Naive thymus-derived CD4-positive, alpha-beta T cell (primary cell): ENCODE measurements at regions not wholly inside any gene's neighbourhood (a gene's known extent, or its start where the extent isn't known, plus 50 kb on each side); places are given as distances from the start of the nearest gene placed in this dataset.
"Not testable (repeated sequence)": the region's sequence is repeated elsewhere in the genome, so short reads cannot be mapped to it uniquely, and the experiment has no call there.

Source experiments
- ATAC-seq: fragments of 150-1000 bp; cut with Tn5 transposase; 2 replicates; pipeline ENCODE4 v1.10.0; 2021; ENCODE audit warnings: mild to moderate bottlenecking, moderate library complexity
- CTCF ChIA-PET: fragments of 350-600 bp; sonication (Branson Sonifier 250); formaldehyde crosslinking; loops from one replicate; lab custom pipeline; 2021; ENCODE audit warnings: antibody characterized with exemption; lab: Charles Lee
- POLR2A ChIA-PET: fragments of 350-600 bp; sonication (Branson Sonifier 250); formaldehyde crosslinking; loops from one replicate; lab custom pipeline; 2021; ENCODE audit warnings: antibody characterized with exemption, inconsistent platforms; lab: Charles Lee
- DNase-seq, 9 donors: peaks; one replicate each; pipeline versions ENCODE4 v3.0.0 to v3.0.0-alpha.2; 2020 to 2022; ENCODE audit warnings: mixed read lengths in 1 of 9
- H3K27ac ChIP-seq: one replicate; pipeline ENCODE4 v1.7.0; 2013; ENCODE audit warnings: mild to moderate bottlenecking, low read depth, low read length, moderate library complexity
- H3K27me3 ChIP-seq, 2 donors: one replicate each; pipeline ENCODE4 v1.7.0; 2013; ENCODE audit warnings: low read length in 2 of 2, mild to moderate bottlenecking in 2 of 2, moderate library complexity in 2 of 2; ENCODE audit not compliant: control insufficient read depth in 2 of 2, insufficient read depth in 2 of 2
- H3K36me3 ChIP-seq, 3 experiments: 1 replicate in 2 of 3; 2 replicates in 1 of 3; pipeline ENCODE4 v1.7.0; 2013; ENCODE audit warnings: low read length in 3 of 3, mild to moderate bottlenecking in 3 of 3, moderate library complexity in 1 of 3; ENCODE audit not compliant: insufficient read depth in 3 of 3, control insufficient read depth in 2 of 3
- H3K4me1 ChIP-seq, 2 donors: one replicate each; pipeline ENCODE4 v1.7.0; 2013; ENCODE audit warnings: low read length in 2 of 2, mild to moderate bottlenecking in 2 of 2, moderate library complexity in 1 of 2; ENCODE audit not compliant: control insufficient read depth in 2 of 2, insufficient read depth in 2 of 2
- H3K4me3 ChIP-seq: 2 replicates; pipeline ENCODE4 v1.7.0; 2013; ENCODE audit warnings: mild to moderate bottlenecking, low read length
- H3K9me3 ChIP-seq, 3 experiments: 1 replicate in 2 of 3; 2 replicates in 1 of 3; pipeline ENCODE4 v1.7.0; 2013; ENCODE audit warnings: low read length in 3 of 3; ENCODE audit not compliant: control insufficient read depth in 2 of 3
- H3K27ac Mint-ChIP-seq, 9 donors: one replicate each; pipeline ENCODE4 v1.8.0; 2020 to 2022; ENCODE audit warnings: mixed read lengths in 9 of 9, mild to moderate bottlenecking in 8 of 9, moderate library complexity in 5 of 9, inconsistent platforms in 2 of 9
- H3K27me3 Mint-ChIP-seq, 5 donors: one replicate each; pipeline ENCODE4 v1.8.0; 2021 to 2022; ENCODE audit warnings: mixed read lengths in 5 of 5, mild to moderate bottlenecking in 1 of 5
- H3K36me3 Mint-ChIP-seq, 5 donors: one replicate each; pipeline ENCODE4 v1.8.0; 2020 to 2022; ENCODE audit warnings: mixed read lengths in 5 of 5, mild to moderate bottlenecking in 3 of 5, inconsistent platforms in 1 of 5
- H3K4me1 Mint-ChIP-seq, 7 donors: one replicate each; pipeline ENCODE4 v1.8.0; 2020 to 2022; ENCODE audit warnings: mixed read lengths in 7 of 7, mild to moderate bottlenecking in 3 of 7, inconsistent platforms in 1 of 7
- H3K4me3 Mint-ChIP-seq, 10 donors: one replicate each; pipeline ENCODE4 v1.8.0; 2020 to 2022; ENCODE audit warnings: mild to moderate bottlenecking in 10 of 10, mixed read lengths in 10 of 10, moderate library complexity in 6 of 10, inconsistent platforms in 2 of 10
- H3K9me3 Mint-ChIP-seq, 11 donors: one replicate each; pipeline ENCODE4 v1.8.0; 2020 to 2022; ENCODE audit warnings: mixed read lengths in 11 of 11, mild to moderate bottlenecking in 4 of 11, inconsistent platforms in 1 of 11, moderate library complexity in 1 of 11
- intact Hi-C, 2 donors: fragments of 100-400 bp; cut with micrococcal nuclease; formaldehyde crosslinking; loops; one replicate each; pipeline ENCODE4 v1.15.1; 2023

- H3K27me3 ChIP-seq, H3K4me3 Mint-ChIP-seq, H3K36me3 Mint-ChIP-seq, ATAC-seq, H3K4me3 ChIP-seq, H3K27ac ChIP-seq, H3K9me3 ChIP-seq, H3K4me1 ChIP-seq, CTCF ChIA-PET, DNase-seq, POLR2A ChIA-PET, intact Hi-C loops, H3K27ac Mint-ChIP-seq, H3K9me3 Mint-ChIP-seq, H3K36me3 ChIP-seq: not testable (repeated sequence)
- peaks cover 0 to 12% (median 0%) of the 10 kb centered on the region in 5 donors for H3K27me3 Mint-ChIP-seq
- peaks cover 7 to 16% (median 11%) of the 10 kb centered on the region in 7 donors for H3K4me1 Mint-ChIP-seq
Observed at GRCh38 chr7:3148471-3148870, 104.8 kb upstream of the CARD11 start.

- H3K9me3 ChIP-seq = no peaks in the 10 kb centered on the region
- no peaks in the 10 kb centered on the region for H3K27me3 ChIP-seq
- H3K9me3 Mint-ChIP-seq = no peaks in the 10 kb centered on the region
- peak overlapping the region in 3 of 9 donors; percentile 8 to 24 (median 9) for H3K27ac Mint-ChIP-seq
- peaks cover 0 to 9% (median 0%) of the 10 kb centered on the region in 5 donors for H3K27me3 Mint-ChIP-seq
- no peak overlapping the region for H3K27ac ChIP-seq
- no peak for DNase-seq
- ATAC-seq = no peak
- ChIA-PET CTCF (interaction anchor here (0.7 to 0.9 kb wide), 2 partner anchors 82 to 85 kb away, joined by 3 to 4 read pairs; no protein-coding TSS in a partner anchor), POLR2A (interaction anchor here (0.6 kb wide), 1 partner anchor 47 kb away, joined by 3 read pairs; no protein-coding TSS in a partner anchor)
- H3K4me1 ChIP-seq = no peaks in the 10 kb centered on the region
- intact Hi-C loops = no loop called here
- H3K36me3 Mint-ChIP-seq = peaks cover 0 to 2% (median 0%) of the 10 kb centered on the region in 5 donors
- H3K4me1 Mint-ChIP-seq = peaks cover 14 to 21% (median 15%) of the 10 kb centered on the region in 7 donors
- no peaks in the 10 kb centered on the region for H3K36me3 ChIP-seq
- no peak overlapping the region for H3K4me3 ChIP-seq
- peak overlapping the region in 1 of 10 donors; percentile 46 for H3K4me3 Mint-ChIP-seq
Observed at GRCh38 chr7:3149231-3149995, 105.7 kb upstream of the CARD11 start.

- Histone ChIP-seq H3K4me1 (no peaks in the 10 kb centered on the region), H3K9me3 (no peaks in the 10 kb centered on the region), H3K4me3 (no peak overlapping the region), H3K27me3 (no peaks in the 10 kb centered on the region), H3K36me3 (no peaks in the 10 kb centered on the region), H3K27ac (no peak overlapping the region)
- Mint-ChIP-seq H3K9me3 (peaks cover 0 to 2% (median 0%) of the 10 kb centered on the region in 11 donors), H3K4me1 (peaks cover 15 to 26% (median 21%) of the 10 kb centered on the region in 7 donors), H3K36me3 (peaks cover 0 to 2% (median 0%) of the 10 kb centered on the region in 5 donors), H3K4me3 (no peak overlapping the region), H3K27ac (peak overlapping the region in 3 of 9 donors; percentile 8 to 38 (median 24)), H3K27me3 (peaks cover 0 to 6% (median 0%) of the 10 kb centered on the region in 5 donors)
- no peak for DNase-seq
- POLR2A ChIA-PET = no interaction called here
- ATAC-seq = no peak
- intact Hi-C loops = loop anchor here in 1 of 2 donors (10.0 kb wide), 1 partner anchor 195 kb away; no protein-coding TSS in a partner anchor
- CTCF ChIA-PET = no interaction called here
Observed at GRCh38 chr7:3150027-3150426, 106.4 kb upstream of the CARD11 start.

DNA sequence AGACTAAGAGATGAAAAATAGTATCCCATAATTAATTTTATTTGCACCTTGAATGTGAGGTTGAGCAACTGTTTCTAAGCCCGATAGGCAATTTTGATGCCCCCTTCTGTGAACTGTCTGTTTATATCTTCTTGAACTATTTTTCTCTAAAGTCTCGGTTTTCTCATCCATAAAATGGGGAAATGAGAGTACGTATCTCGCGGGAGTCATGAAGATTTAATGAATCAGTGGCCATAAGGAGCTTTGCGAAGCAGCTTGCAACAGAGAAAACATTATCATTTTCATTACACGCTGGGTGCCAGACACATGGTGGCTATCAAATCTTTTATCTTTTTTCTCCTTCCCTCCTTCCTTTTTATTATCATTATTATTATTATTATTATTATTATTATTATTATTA, 108.1 kb upstream of the CARD11 start:
- H3K4me3 Mint-ChIP-seq = no peak overlapping the region

GRCh38 chr7:3152714-3153113, 109.0 kb upstream of the CARD11 start:
- H3K4me1 Mint-ChIP-seq = peaks cover 8 to 19% (median 16%) of the 10 kb centered on the region in 7 donors
- ATAC-seq (no peak), DNase-seq (no peak)
- Histone ChIP-seq H3K4me1 (no peaks in the 10 kb centered on the region), H3K9me3 (no peaks in the 10 kb centered on the region), H3K36me3 (no peaks in the 10 kb centered on the region), H3K27ac (no peak overlapping the region), H3K4me3 (no peak overlapping the region), H3K27me3 (no peaks in the 10 kb centered on the region)
- H3K9me3 Mint-ChIP-seq = peaks cover 0 to 3% (median 0%) of the 10 kb centered on the region in 11 donors
- intact Hi-C loops = loop anchor here in 1 of 2 donors (10.0 kb wide), 1 partner anchor 198 kb away; no protein-coding TSS in a partner anchor
- H3K27ac Mint-ChIP-seq = no peak overlapping the region
- CTCF ChIA-PET = interaction anchor here (0.7 to 1.8 kb wide), 4 partner anchors 84 to 287 kb away, joined by 3 to 8 read pairs (median 4); no protein-coding TSS in a partner anchor
- no peak overlapping the region for H3K4me3 Mint-ChIP-seq
- no peaks in the 10 kb centered on the region for H3K27me3 Mint-ChIP-seq
- POLR2A ChIA-PET = interaction anchor here (0.6 kb wide), 1 partner anchor 193 kb away, joined by 3 read pairs; no protein-coding TSS in a partner anchor
- no peaks in the 10 kb centered on the region for H3K36me3 Mint-ChIP-seq

More for the DNA sequence above, 108.1 kb upstream of the CARD11 start:
- Histone ChIP-seq H3K27ac (no peak overlapping the region), H3K36me3 (no peaks in the 10 kb centered on the region), H3K27me3 (no peaks in the 10 kb centered on the region), H3K9me3 (no peaks in the 10 kb centered on the region), H3K4me3 (no peak overlapping the region), H3K4me1 (no peaks in the 10 kb centered on the region)
- H3K4me1 Mint-ChIP-seq = peaks cover 10 to 24% (median 17%) of the 10 kb centered on the region in 7 donors
- POLR2A ChIA-PET = interaction anchor here (0.7 kb wide), 1 partner anchor 213 kb away, joined by 3 read pairs; no protein-coding TSS in a partner anchor
- H3K27ac Mint-ChIP-seq = no peak overlapping the region
- peaks cover 0 to 3% (median 0%) of the 10 kb centered on the region in 11 donors for H3K9me3 Mint-ChIP-seq
- ATAC-seq (no peak), DNase-seq (no peak)
- H3K27me3 Mint-ChIP-seq = peaks cover 0 to under 1% (median 0%) of the 10 kb centered on the region in 5 donors
- CTCF ChIA-PET = interaction anchor here (0.7 to 1.8 kb wide), 4 partner anchors 83 to 287 kb away, joined by 3 to 8 read pairs (median 4); no protein-coding TSS in a partner anchor
- intact Hi-C loops = loop anchor here in 1 of 2 donors (10.0 kb wide), 1 partner anchor 197 kb away; no protein-coding TSS in a partner anchor
- H3K36me3 Mint-ChIP-seq = no peaks in the 10 kb centered on the region

DNA sequence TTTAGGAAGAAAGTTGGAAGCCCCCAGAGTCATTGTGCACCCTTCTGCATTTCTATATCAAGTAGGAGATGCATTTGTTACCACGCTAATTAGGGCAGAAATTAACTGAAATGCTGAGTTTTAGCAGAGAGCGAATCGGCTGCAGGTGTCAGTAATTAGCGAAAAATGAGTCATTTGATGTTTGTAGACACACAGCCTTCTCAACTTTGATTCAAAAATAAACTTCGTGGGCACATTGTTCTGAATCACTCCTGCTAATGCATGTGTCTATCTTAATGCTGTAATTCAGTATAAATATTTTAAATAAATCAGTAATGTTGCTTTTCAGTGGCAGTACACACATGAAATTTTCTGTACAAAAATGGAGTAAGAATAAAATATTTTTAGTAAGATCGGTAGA, 109.5 kb upstream of the CARD11 start:
- Mint-ChIP-seq H3K9me3 (peaks cover 0 to 3% (median 0%) of the 10 kb centered on the region in 11 donors), H3K27me3 (no peaks in the 10 kb centered on the region), H3K27ac (no peak overlapping the region), H3K4me3 (no peak overlapping the region), H3K36me3 (no peaks in the 10 kb centered on the region), H3K4me1 (peaks cover 11 to 20% (median 16%) of the 10 kb centered on the region in 7 donors)
- Histone ChIP-seq H3K36me3 (no peaks in the 10 kb centered on the region), H3K27ac (no peak overlapping the region), H3K4me1 (no peaks in the 10 kb centered on the region), H3K27me3 (no peaks in the 10 kb centered on the region), H3K4me3 (no peak overlapping the region), H3K9me3 (no peaks in the 10 kb centered on the region)
- DNase-seq (no peak), ATAC-seq (no peak)
- ChIA-PET POLR2A (interaction anchor here (1.6 kb wide), 1 partner anchor 110 kb away, joined by 10 read pairs; the partner anchor contains the start of gene CARD11), CTCF (interaction anchor here (0.7 to 3.0 kb wide), 4 partner anchors 38 to 288 kb away, joined by 3 to 36 read pairs (median 21); no protein-coding TSS in a partner anchor)
- intact Hi-C loops = loop anchor here in 1 of 2 donors (10.0 kb wide), 1 partner anchor 198 kb away; no protein-coding TSS in a partner anchor
